ENCODE measurements at regions not wholly inside any gene's neighbourhood (a gene's known extent, or its start where the extent isn't known, plus 50 kb on each side); places are given as distances from the start of the nearest gene placed in this dataset.

- TF ChIP-seq CTCF (CRISPR knock-in tag; IDR thresholded peaks at IDR 0.05) (no peak), EP300 (IDR thresholded peaks at IDR 0.05; ENCODE audit: low read depth in 2 of 2, low read length in 2 of 2) (no peak), EP300 (CRISPR knock-in tag; IDR thresholded peaks at IDR 0.05; ENCODE audit: borderline replicate concordance) (no peak), ATF6 (CRISPR knock-in tag; conservative IDR thresholded peaks at IDR 0.05) (no peak), ETS1 (CRISPR knock-in tag; IDR thresholded peaks at IDR 0.05) (no peak), HHEX (CRISPR knock-in tag; IDR thresholded peaks at IDR 0.05) (no peak)
Observed at GRCh38 chrX:47710252-47710651, 51.3 kb upstream of the UXT start.
